Astrocyte of the cerebellum (primary cell): ENCODE measurements at regions not wholly inside any gene's neighbourhood (a gene's known extent, or its start where the extent isn't known, plus 50 kb on each side); places are given as distances from the start of the nearest gene placed in this dataset.
A peak's percentile ranks its signal among the peaks of the same experiment; 100 is the strongest.

Experiments
- DNase-seq: peaks from one replicate; pipeline ENCODE4 v3.0.0-alpha.2; 2011; ENCODE audit warnings: low read depth
- H3K4me3 ChIP-seq: 2 replicates; pipeline ENCODE4 v1.5.1; 2011; ENCODE audit warnings: mild to moderate bottlenecking, low read depth, low read length, moderate library complexity
- CTCF ChIP-seq: IDR thresholded peaks from 2 replicates; pipeline ENCODE4 v1.5.1; 2012; ENCODE audit warnings: low read length, low read depth, moderate library complexity, mild to moderate bottlenecking; ENCODE audit errors: missing control alignments
- in situ Hi-C: cut with HindIII; loops from 2 replicates; pipeline ENCODE4 v1.10.0; 2017; ENCODE audit warnings: low sequenced_read_pairs

- in situ Hi-C loops: no loop called here
- H3K4me3 ChIP-seq: no peak overlapping the region
- peak; percentile 4 for DNase-seq
- no peak for TF ChIP-seq CTCF
These were observed 240.3 kb upstream of the PELI2 start for GRCh38 chr14:55877942-55878341.

- H3K4me3 ChIP-seq: no peak overlapping the region
- TF ChIP-seq CTCF: no peak
- in situ Hi-C loops: no loop called here
- DNase-seq: no peak
These were observed 236.5 kb upstream of the PELI2 start for GRCh38 chr14:55881577-55882241.

- TF ChIP-seq CTCF: no peak
- no peak overlapping the region for H3K4me3 ChIP-seq
- DNase-seq: no peak
- in situ Hi-C loops: no loop called here
These were observed 233.4 kb upstream of the PELI2 start for GRCh38 chr14:55884819-55885218.

GRCh38 chr14:55889124-55889523 is 229.1 kb upstream of the PELI2 start:
- TF ChIP-seq CTCF: no peak
- no peak for DNase-seq
- in situ Hi-C loops: no loop called here
- no peak overlapping the region for H3K4me3 ChIP-seq

- no peak overlapping the region for H3K4me3 ChIP-seq
- DNase-seq: no peak
- in situ Hi-C loops: no loop called here
- no peak for TF ChIP-seq CTCF
These were observed 226.5 kb upstream of the PELI2 start for GRCh38 chr14:55891692-55892091.

- TF ChIP-seq CTCF: no peak
- no peak overlapping the region for H3K4me3 ChIP-seq
- no peak for DNase-seq
- in situ Hi-C loops: no loop called here
These were observed 225.3 kb upstream of the PELI2 start for GRCh38 chr14:55892906-55893305.
